H1 (cell line): ENCODE measurements at regions not wholly inside any gene's neighbourhood (a gene's known extent, or its start where the extent isn't known, plus 50 kb on each side); places are given as distances from the start of the nearest gene placed in this dataset.

Experiments
- CHD2 ChIP-seq: IDR thresholded peaks from 2 replicates; pipeline ENCODE4 v1.6.1; 2012; ENCODE audit warnings: low read length, improper control_type of control experiment
- EGR1 ChIP-seq: IDR thresholded peaks from 2 replicates; pipeline ENCODE4 v1.6.1; 2011; ENCODE audit warnings: low read depth, low read length, borderline replicate concordance
- EP300 ChIP-seq, 2 experiments: IDR thresholded peaks; 1 replicate in 1 of 2; 2 replicates in 1 of 2; pipeline ENCODE4 v1.6.1; 2011 to 2012; ENCODE audit warnings: low read depth in 2 of 2, low read length in 2 of 2, mild to moderate bottlenecking in 2 of 2, borderline replicate concordance in 1 of 2, inconsistent platforms in 1 of 2, moderate library complexity in 1 of 2
- EZH2 ChIP-seq: fragments of 200-600 bp; sonication (generic); IDR thresholded peaks from 2 replicates; pipeline ENCODE4 v1.7.1; 2012; ENCODE audit warnings: low read depth, mild to moderate bottlenecking, moderate library complexity, low read length, inconsistent platforms; ENCODE audit not compliant: severe bottlenecking
- JUN ChIP-seq: IDR thresholded peaks from 2 replicates; pipeline ENCODE4 v1.6.1; 2011; ENCODE audit warnings: low read depth, mild to moderate bottlenecking, improper control_type of control experiment, low read length
- PHF8 ChIP-seq: fragments of 200-600 bp; sonication (generic); conservative IDR thresholded peaks from 2 replicates; pipeline ENCODE4 v1.7.1; 2012; ENCODE audit warnings: low read depth, mild to moderate bottlenecking, inconsistent platforms, low read length, moderate library complexity
- POLR2A ChIP-seq, 2 experiments: IDR thresholded peaks; 1 replicate in 1 of 2; 2 replicates in 1 of 2; pipeline ENCODE4 v1.6.1; 2011; ENCODE audit warnings: low read depth in 2 of 2, low read length in 2 of 2, mild to moderate bottlenecking in 2 of 2; ENCODE audit errors: control extremely low read depth in 1 of 2
- RAD21 ChIP-seq, 2 experiments: IDR thresholded peaks in 1 of 2; conservative IDR thresholded peaks in 1 of 2; 2 replicates each; pipeline ENCODE4 v1.6.1; 2011; ENCODE audit warnings: low read depth in 2 of 2, low read length in 2 of 2, improper control_type of control experiment in 1 of 2, inconsistent platforms in 1 of 2, mild to moderate bottlenecking in 1 of 2, moderate library complexity in 1 of 2
- SUZ12 ChIP-seq: fragments of 200-600 bp; sonication (generic); IDR thresholded peaks from 2 replicates; pipeline ENCODE4 v1.6.1; 2012; ENCODE audit warnings: mild to moderate bottlenecking, inconsistent platforms, low read length, moderate library complexity, mixed read lengths
- YY1 ChIP-seq: IDR thresholded peaks from 2 replicates; pipeline ENCODE4 v1.6.1; 2011; ENCODE audit warnings: low read depth, mild to moderate bottlenecking, low read length
- TF ChIP-seq, protein P1 (sequence below), 3 experiments: IDR thresholded peaks; 1 replicate in 2 of 3; 2 replicates in 1 of 3; pipeline versions ENCODE4 v1.5.1 to v1.6.1; 2011; ENCODE audit warnings: low read length in 3 of 3, mild to moderate bottlenecking in 3 of 3, inconsistent platforms in 2 of 3, low read depth in 1 of 3, moderate library complexity in 1 of 3; ENCODE audit not compliant: insufficient read depth in 1 of 3; ENCODE audit errors: control extremely low read depth in 1 of 3

GRCh38 chr5:34510002-34510401 is 146.1 kb upstream of the RAI14 start:
- TF ChIP-seq RAD21 (IDR thresholded peaks at IDR 0.05 in 1 of 2, conservative IDR thresholded peaks at IDR 0.05 in 1 of 2; ENCODE audit: low read depth in 2 of 2, low read length in 2 of 2) (no peak), EP300 (IDR thresholded peaks at IDR 0.05; ENCODE audit: borderline replicate concordance in 1 of 2, low read depth in 2 of 2, low read length in 2 of 2) (no peak), YY1 (no peak), POLR2A (IDR thresholded peaks at IDR 0.05; ENCODE audit: control extremely low read depth in 1 of 2, low read depth in 2 of 2, low read length in 2 of 2) (no peak), EZH2 (no peak), SUZ12 (no peak), JUN (no peak), PHF8 (no peak), EGR1 (no peak), CHD2 (no peak)
- TF ChIP-seq, protein P1, sequence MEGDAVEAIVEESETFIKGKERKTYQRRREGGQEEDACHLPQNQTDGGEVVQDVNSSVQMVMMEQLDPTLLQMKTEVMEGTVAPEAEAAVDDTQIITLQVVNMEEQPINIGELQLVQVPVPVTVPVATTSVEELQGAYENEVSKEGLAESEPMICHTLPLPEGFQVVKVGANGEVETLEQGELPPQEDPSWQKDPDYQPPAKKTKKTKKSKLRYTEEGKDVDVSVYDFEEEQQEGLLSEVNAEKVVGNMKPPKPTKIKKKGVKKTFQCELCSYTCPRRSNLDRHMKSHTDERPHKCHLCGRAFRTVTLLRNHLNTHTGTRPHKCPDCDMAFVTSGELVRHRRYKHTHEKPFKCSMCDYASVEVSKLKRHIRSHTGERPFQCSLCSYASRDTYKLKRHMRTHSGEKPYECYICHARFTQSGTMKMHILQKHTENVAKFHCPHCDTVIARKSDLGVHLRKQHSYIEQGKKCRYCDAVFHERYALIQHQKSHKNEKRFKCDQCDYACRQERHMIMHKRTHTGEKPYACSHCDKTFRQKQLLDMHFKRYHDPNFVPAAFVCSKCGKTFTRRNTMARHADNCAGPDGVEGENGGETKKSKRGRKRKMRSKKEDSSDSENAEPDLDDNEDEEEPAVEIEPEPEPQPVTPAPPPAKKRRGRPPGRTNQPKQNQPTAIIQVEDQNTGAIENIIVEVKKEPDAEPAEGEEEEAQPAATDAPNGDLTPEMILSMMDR (IDR thresholded peaks at IDR 0.05; ENCODE audit: control extremely low read depth in 1 of 3, insufficient read depth in 1 of 3, low read depth in 1 of 3, low read length in 3 of 3): no peak
